ENCODE measurements at regions not wholly inside any gene's neighbourhood (a gene's known extent, or its start where the extent isn't known, plus 50 kb on each side); places are given as distances from the start of the nearest gene placed in this dataset.

- no peak for TF ChIP-seq CTCF (IDR thresholded peaks at IDR 0.05)
- TF ChIP-seq POLR2AphosphoS5 (IDR thresholded peaks at IDR 0.05; ENCODE audit: low read depth, low read length) = no peak
- no peak for TF ChIP-seq SIN3A (IDR thresholded peaks at IDR 0.05; ENCODE audit: borderline replicate concordance, insufficient read depth, low read depth, low read length)
- no peak for TF ChIP-seq TCF7L2 (IDR thresholded peaks at IDR 0.05; ENCODE audit: low read depth, low read length)
- TF ChIP-seq REST (IDR thresholded peaks at IDR 0.05; ENCODE audit: insufficient read depth in 1 of 2, low read depth in 2 of 2, low read length in 1 of 2) = no peak
Measured at GRCh38 chr10:113456741-113457140, 96.1 kb upstream of the HABP2 start.
